Kidney epithelial cell (primary cell): ENCODE measurements at regions not wholly inside any gene's neighbourhood (a gene's known extent, or its start where the extent isn't known, plus 50 kb on each side); places are given as distances from the start of the nearest gene placed in this dataset.

Experiments
- DNase-seq: peaks from one replicate; pipeline ENCODE4 v3.0.0-alpha.2; 2010; ENCODE audit warnings: low read depth
- H3K27me3 ChIP-seq: 2 replicates; pipeline ENCODE4 v1.6.0; 2011; ENCODE audit warnings: low read length; ENCODE audit not compliant: control insufficient read depth, insufficient read depth
- H3K36me3 ChIP-seq: 2 replicates; pipeline ENCODE4 v1.5.1; 2011; ENCODE audit warnings: low read length; ENCODE audit not compliant: control insufficient read depth, insufficient read depth
- H3K4me3 ChIP-seq: 2 replicates; pipeline ENCODE4 v1.5.1; 2011; ENCODE audit warnings: low read depth, mild to moderate bottlenecking, control low read depth, low read length
- TF ChIP-seq, protein P1 (sequence below): IDR thresholded peaks from 2 replicates; pipeline ENCODE4 v1.5.1; 2011; ENCODE audit warnings: mild to moderate bottlenecking, moderate library complexity, low read length, control low read depth, inconsistent platforms; ENCODE audit not compliant: insufficient read depth, poor library complexity, severe bottlenecking

DNA sequence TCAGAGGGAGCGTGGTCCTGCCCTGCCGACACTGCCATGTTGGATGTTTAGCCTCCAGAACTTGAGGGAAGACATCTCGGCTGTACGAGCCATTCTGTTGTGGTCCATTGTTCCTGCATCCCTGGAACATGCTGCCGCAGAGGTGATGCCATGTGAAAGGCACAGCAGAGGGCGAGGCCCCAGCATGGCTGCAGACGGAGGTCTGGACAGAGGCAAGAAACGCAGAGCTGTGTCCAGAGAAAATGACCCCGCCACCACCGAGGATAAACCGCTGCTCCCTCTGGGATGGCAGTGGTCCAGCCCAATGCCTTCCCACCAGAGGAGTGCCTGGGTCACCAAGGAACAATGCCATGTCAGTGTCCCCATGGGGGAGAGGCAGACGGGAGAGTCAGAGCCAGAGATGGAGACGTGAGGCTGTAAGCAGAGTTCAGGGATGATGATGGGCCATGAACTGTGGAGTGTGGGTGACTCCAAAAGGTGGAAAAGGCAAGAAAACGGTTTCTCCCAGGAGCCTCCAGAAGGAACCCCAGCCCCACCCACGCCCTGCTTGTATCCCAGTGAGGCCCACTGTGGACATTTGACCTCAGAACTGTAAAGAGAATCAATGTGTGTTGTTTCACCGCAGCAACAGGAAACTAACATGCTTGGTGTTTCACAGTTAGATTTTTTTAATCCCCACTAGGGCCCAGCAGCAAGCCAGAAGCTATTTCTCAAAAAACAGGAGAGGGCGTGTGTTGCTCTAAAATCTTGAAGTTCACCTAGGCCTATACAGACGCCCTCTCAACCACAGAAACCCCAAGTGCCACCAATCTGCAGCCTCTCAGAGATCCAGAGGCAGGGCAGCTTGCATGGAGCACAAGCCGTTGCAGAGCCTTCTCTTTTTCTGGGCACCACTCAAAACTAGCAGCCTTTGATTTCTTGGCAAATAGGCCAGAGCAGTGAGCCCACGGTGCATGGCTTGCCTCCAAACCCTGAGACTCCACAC lies 1422.9 kb downstream of the TBC1D22A start:
- H3K27me3 ChIP-seq = no peaks in the 10 kb centered on the region

DNA sequence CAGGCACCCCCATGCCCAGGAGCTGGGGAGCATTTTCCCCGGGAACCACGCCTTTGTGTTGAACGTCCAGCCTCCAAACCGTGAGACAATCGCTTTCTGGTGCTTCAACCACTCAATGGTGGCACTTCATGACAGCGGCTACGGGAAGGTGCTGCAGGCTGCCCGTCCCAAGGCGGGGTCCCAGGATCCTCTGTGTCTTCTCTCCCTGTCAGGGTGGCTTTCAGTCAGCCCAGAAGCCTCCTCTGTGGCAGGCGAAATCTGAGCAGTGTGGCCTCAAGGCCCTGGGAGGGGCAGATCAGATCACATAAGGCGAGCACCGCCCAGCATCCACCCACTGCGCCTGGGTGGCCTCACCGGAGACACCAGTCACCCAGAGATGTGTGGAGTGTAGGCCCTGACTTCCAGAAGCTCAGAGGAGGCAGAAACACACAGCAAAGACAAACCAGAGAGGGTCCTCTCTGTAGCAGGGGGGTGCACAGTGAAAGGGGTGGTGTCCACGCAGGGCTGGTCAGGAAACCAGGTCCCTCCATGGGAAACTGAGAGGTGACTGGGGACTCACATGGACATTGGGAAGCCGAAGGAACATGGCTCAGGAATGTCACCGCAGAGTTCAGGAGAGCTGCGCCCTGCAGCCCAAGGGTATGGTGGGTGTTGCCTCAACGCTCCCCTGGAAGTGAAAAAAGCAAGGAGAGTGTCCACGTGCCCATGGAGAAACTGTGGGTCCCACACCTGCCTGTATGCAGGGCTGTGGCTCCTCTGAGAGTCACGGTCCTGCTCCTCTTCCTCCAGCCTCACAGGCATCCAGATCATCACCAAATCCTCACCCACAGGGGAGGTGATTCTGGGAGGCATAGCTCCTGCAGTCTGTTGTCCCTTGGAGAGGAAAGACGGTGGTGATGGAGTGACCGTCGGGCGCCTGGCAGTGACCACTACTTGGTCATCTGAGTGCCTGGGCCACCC lies 1420.7 kb downstream of the TBC1D22A start:
- Histone ChIP-seq H3K4me3 (no peak overlapping the region), H3K36me3 (no peaks in the 10 kb centered on the region), H3K27me3 (no peaks in the 10 kb centered on the region)
- DNase-seq = no peak
- TF ChIP-seq, protein P1, sequence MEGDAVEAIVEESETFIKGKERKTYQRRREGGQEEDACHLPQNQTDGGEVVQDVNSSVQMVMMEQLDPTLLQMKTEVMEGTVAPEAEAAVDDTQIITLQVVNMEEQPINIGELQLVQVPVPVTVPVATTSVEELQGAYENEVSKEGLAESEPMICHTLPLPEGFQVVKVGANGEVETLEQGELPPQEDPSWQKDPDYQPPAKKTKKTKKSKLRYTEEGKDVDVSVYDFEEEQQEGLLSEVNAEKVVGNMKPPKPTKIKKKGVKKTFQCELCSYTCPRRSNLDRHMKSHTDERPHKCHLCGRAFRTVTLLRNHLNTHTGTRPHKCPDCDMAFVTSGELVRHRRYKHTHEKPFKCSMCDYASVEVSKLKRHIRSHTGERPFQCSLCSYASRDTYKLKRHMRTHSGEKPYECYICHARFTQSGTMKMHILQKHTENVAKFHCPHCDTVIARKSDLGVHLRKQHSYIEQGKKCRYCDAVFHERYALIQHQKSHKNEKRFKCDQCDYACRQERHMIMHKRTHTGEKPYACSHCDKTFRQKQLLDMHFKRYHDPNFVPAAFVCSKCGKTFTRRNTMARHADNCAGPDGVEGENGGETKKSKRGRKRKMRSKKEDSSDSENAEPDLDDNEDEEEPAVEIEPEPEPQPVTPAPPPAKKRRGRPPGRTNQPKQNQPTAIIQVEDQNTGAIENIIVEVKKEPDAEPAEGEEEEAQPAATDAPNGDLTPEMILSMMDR = no peak

More for the DNA sequence above, 1422.9 kb downstream of the TBC1D22A start:
- H3K36me3 ChIP-seq = no peaks in the 10 kb centered on the region
- H3K4me3 ChIP-seq = no peak overlapping the region
- TF ChIP-seq, protein P1 = no peak
- no peak for DNase-seq

DNA sequence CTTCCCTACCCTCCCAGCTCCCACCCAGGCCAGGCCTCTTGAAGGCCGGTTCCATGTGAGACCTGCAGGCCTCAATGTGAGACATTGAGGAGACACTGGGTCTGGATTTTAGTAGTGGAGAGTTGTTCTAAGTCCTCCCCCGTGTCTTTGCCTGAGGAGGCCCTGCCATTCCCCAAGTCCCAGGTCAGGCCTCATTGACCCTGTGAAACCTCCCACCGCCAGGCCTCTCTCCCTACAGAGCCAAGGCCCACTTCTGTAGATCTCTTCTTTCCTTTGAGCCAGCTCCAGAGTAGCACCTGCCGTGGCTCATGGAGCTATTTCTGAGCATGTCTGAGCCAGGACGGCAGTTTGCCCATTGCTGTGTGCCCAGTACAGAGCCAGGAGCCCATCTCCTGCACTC lies 1419.6 kb downstream of the TBC1D22A start:
- TF ChIP-seq, protein P1 = no peak
- DNase-seq = no peak
- H3K36me3 ChIP-seq = no peaks in the 10 kb centered on the region
- no peaks in the 10 kb centered on the region for H3K27me3 ChIP-seq
- no peak overlapping the region for H3K4me3 ChIP-seq

DNA sequence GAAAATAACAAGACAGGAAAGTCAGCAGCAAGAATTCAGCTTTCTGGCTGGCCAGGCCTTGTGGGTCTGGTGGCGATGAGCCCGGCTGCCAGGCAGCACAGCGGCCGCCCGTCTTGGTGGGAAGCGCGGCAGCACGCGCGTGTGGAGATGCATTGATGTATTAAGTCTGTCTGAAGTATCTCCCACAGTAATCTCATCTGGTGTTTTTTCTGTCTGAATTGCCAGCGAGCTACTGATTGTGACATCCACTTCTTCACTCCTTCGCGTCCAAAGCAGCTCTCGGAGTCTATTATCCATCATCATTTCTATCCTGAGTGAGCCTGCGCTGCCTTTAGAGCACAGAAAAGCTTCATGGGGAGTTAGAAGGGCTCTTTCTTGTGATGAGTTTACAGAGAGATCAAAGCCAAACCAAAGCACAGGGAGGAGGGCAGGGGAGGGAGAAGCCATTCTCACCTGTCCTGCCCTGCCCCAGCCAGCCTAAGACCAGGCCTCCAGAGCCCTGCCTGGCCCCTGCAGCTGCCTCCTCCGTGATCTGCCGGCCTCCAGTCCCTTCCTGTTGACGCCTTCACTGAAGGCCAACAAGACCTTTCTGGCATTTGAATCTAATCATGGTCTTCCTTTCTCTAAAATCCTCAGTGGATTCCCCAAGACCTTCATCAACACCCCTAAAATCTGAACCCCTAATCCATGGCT lies 1419.0 kb downstream of the TBC1D22A start:
- H3K4me3 ChIP-seq = no peak overlapping the region
- TF ChIP-seq, protein P1 = no peak
- no peak for DNase-seq
- no peaks in the 10 kb centered on the region for H3K27me3 ChIP-seq
- H3K36me3 ChIP-seq = no peaks in the 10 kb centered on the region

DNA sequence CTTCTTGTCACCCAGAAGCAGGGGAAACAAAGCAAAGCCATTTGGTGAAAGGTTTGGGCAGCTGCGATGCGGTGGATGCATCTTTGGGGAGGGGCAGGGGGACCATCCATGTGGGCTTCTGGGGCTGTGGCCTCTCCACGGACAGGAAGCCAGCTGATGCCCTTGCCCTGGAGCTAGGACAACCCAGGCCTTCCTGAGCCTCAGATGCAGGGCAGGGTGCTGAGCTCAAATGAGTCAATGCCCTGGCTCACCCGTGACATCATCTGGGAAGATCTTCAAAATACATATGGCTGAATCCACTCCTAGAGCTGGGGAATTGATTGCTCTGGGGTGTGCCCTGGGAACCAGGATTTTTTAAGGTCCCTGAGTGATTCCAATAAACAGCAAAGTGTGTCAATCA lies 1418.2 kb downstream of the TBC1D22A start:
- TF ChIP-seq, protein P1 = no peak
- no peak for DNase-seq

More for the DNA sequence above, 1418.2 kb downstream of the TBC1D22A start:
- no peak overlapping the region for H3K4me3 ChIP-seq
- H3K36me3 ChIP-seq = no peaks in the 10 kb centered on the region
- H3K27me3 ChIP-seq = no peaks in the 10 kb centered on the region
